ENCODE measurements at regions not wholly inside any gene's neighbourhood (a gene's known extent, or its start where the extent isn't known, plus 50 kb on each side); places are given as distances from the start of the nearest gene placed in this dataset.
"Not testable (repeated sequence)": the region's sequence is repeated elsewhere in the genome, so short reads cannot be mapped to it uniquely, and the experiment has no call there.

DNA sequence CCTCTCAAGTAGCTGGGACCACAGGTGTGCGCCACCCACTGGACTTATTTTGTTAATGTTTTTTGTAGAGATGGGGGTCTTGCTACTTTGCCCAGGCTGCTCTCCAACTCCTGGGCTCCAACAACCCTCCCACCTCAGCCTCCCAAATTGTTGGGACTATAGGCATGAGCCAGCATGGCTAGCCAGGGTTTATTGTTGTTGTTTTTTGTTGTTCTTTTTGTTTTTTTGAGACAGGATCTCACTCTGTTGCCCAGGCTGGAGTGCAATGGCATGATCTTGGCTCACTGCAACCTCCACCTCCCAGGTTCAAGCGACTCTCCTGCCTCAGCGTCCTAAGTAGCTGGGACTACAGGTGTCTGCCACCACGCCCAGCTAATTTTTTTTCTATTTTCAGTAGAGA is 142.2 kb downstream of the CRLF3 start:
- POLR2A ChIA-PET; H3K36me3 ChIP-seq (ENCODE audit: insufficient read depth, low read length); CTCF ChIA-PET (ENCODE audit: unreplicated experiment); DNase-seq (ENCODE audit: low spot score); H3K4me3 ChIP-seq (ENCODE audit: low read depth, low read length, poor library complexity, severe bottlenecking); H3K4me1 ChIP-seq (ENCODE audit: insufficient read depth, low read length, poor library complexity, severe bottlenecking); H4K20me1 ChIP-seq (ENCODE audit: insufficient read depth, low read length); H3K27ac ChIP-seq (ENCODE audit: low read depth, low read length, poor library complexity, severe bottlenecking); BruUV-seq (replicated peaks); intact Hi-C loops (cut with micrococcal nuclease; ENCODE audit: unreplicated experiment); H3K4me2 ChIP-seq (ENCODE audit: low read length); H2AFZ ChIP-seq (ENCODE audit: low read length); H3K9me2 ChIP-seq (ENCODE audit: insufficient read depth, low read length); H3K9me3 ChIP-seq (ENCODE audit: low read length); H3K79me2 ChIP-seq (ENCODE audit: insufficient read depth, low read depth, low read length): not testable (repeated sequence)

DNA sequence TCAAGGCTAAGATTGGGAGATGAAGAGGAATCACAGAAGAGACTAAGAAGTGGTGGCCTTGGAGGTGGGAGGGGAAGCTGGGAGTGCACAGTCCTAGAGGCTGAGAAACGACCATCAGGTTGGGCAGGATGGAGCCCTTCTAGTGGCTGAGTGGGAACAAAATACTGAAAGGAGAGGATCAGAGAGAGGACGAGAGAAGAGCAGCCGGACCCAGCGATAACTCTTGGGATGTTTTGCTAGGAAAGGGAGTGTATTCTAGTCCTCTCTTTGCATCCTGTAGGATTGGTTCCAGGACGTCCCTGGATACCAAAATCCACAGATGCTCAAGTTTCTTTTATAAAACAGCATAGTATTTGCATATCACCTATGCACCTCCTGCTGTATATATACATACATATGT is 143.8 kb downstream of the CRLF3 start:
- H3K9me2 ChIP-seq (ENCODE audit: insufficient read depth, low read length); H3K79me2 ChIP-seq (ENCODE audit: insufficient read depth, low read depth, low read length); H3K36me3 ChIP-seq (ENCODE audit: insufficient read depth, low read length); H4K20me1 ChIP-seq (ENCODE audit: insufficient read depth, low read length); DNase-seq (ENCODE audit: low spot score); BruUV-seq (replicated peaks); H2AFZ ChIP-seq (ENCODE audit: low read length); H3K4me3 ChIP-seq (ENCODE audit: low read depth, low read length, poor library complexity, severe bottlenecking); intact Hi-C loops (cut with micrococcal nuclease; ENCODE audit: unreplicated experiment); H3K4me1 ChIP-seq (ENCODE audit: insufficient read depth, low read length, poor library complexity, severe bottlenecking); H3K4me2 ChIP-seq (ENCODE audit: low read length); CTCF ChIA-PET (ENCODE audit: unreplicated experiment); H3K27ac ChIP-seq (ENCODE audit: low read depth, low read length, poor library complexity, severe bottlenecking); H3K9me3 ChIP-seq (ENCODE audit: low read length): not testable (repeated sequence)
- POLR2A ChIA-PET: interaction anchor here (0.7 kb wide), 1 partner anchor 882 kb away, joined by 4 read pairs; no protein-coding TSS in a partner anchor

DNA sequence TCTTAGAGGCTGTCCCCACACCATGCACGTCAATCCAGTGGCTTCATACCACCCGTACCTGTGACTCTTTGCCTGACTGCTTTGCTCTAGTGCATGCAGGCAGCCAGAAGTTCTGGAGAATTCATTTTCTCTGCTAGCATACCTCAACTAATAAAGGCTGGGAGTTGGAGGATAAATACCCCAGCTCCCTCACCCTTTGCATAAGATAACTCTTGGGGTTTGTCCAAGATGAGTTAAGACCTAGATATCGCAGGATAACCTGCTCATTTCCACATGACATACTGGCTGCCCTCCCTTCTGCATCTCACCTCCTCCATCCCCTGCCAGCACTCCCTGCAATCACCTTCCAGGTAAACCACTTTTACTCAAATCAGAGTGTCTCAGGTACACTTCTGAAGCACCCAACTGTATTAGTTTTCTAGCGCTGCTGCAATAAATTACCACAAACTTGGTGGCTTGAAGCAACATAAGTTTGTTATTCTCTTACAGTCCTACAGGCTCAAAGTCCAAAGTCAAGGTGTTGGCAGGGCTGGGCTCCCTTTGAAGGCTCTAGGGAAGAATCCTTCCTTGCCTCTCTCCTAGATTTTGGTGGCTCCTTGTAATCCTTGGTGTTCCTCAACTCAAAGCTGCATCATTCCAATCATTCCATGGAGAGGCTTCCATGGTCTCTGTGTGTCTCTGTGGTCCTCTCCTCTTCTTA is 146.8 kb downstream of the CRLF3 start:
- H2AFZ ChIP-seq (ENCODE audit: low read length): no peak overlapping the region
- ChIA-PET CTCF (ENCODE audit: unreplicated experiment) (no interaction called here), POLR2A (no interaction called here)
- TF ChIP-seq, protein P1, sequence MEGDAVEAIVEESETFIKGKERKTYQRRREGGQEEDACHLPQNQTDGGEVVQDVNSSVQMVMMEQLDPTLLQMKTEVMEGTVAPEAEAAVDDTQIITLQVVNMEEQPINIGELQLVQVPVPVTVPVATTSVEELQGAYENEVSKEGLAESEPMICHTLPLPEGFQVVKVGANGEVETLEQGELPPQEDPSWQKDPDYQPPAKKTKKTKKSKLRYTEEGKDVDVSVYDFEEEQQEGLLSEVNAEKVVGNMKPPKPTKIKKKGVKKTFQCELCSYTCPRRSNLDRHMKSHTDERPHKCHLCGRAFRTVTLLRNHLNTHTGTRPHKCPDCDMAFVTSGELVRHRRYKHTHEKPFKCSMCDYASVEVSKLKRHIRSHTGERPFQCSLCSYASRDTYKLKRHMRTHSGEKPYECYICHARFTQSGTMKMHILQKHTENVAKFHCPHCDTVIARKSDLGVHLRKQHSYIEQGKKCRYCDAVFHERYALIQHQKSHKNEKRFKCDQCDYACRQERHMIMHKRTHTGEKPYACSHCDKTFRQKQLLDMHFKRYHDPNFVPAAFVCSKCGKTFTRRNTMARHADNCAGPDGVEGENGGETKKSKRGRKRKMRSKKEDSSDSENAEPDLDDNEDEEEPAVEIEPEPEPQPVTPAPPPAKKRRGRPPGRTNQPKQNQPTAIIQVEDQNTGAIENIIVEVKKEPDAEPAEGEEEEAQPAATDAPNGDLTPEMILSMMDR (conservative IDR thresholded peaks at IDR 0.05; ENCODE audit: low read length): no peak
- TF ChIP-seq EZH2phosphoT487 (IDR thresholded peaks at IDR 0.05; ENCODE audit: borderline replicate concordance, low read depth, low read length): no peak
- no peaks in the 10 kb centered on the region for H3K4me1 ChIP-seq (ENCODE audit: insufficient read depth, low read length, poor library complexity, severe bottlenecking)
- no peaks in the 10 kb centered on the region for H3K79me2 ChIP-seq (ENCODE audit: insufficient read depth, low read depth, low read length)
- BruUV-seq (replicated peaks): no TSS peak
- H3K36me3 ChIP-seq (ENCODE audit: insufficient read depth, low read length): no peaks in the 10 kb centered on the region; the same call in 1 of the 2 replicates
- no peak overlapping the region for H3K4me3 ChIP-seq (ENCODE audit: low read depth, low read length, poor library complexity, severe bottlenecking)
- H3K9me2 ChIP-seq (ENCODE audit: insufficient read depth, low read length): no peaks in the 10 kb centered on the region
- H3K27ac ChIP-seq (ENCODE audit: low read depth, low read length, poor library complexity, severe bottlenecking): no peak overlapping the region
- H3K9me3 ChIP-seq (ENCODE audit: low read length): no peaks in the 10 kb centered on the region
- DNase-seq (ENCODE audit: low spot score): no peak
- no peaks in the 10 kb centered on the region for H4K20me1 ChIP-seq (ENCODE audit: insufficient read depth, low read length)
- H3K4me2 ChIP-seq (ENCODE audit: low read length): no peak overlapping the region
- intact Hi-C loops (cut with micrococcal nuclease; ENCODE audit: unreplicated experiment): no loop called here

DNA sequence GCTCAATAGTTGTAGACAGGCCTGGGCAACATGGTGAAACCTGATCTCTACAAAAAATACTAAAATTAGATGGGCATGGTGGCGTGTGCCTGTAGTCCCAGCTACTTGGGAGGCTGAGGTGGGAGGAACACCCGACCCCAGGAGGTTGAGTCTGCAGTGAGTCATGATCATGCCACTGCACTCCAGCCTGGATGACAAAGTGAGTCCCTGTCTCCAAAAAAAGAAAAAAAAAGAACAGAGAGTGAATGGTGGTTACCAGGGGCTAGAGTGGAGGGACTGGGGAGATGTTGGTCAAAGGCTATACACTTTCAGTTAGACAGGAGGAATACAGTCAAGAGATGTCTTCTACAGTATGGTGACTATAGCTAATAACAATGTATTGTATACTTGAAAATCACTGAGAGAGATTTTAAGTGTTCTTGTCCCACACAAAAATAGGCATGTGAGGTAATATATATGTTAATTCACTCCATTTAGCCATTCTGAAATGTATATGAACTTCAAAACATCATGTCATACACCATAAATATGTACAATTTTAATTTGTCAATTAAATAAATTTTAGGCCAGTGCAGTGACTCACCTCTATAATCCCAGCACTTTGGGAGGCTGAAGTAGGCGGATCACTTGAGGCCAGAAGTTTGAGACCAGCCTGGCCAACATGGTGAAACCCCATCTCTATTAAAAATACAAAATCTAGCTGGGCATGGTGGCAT is 148.6 kb downstream of the CRLF3 start:
- H3K36me3 ChIP-seq (ENCODE audit: insufficient read depth, low read length); BruUV-seq (replicated peaks); POLR2A ChIA-PET; intact Hi-C loops (cut with micrococcal nuclease; ENCODE audit: unreplicated experiment); H4K20me1 ChIP-seq (ENCODE audit: insufficient read depth, low read length); H3K27ac ChIP-seq (ENCODE audit: low read depth, low read length, poor library complexity, severe bottlenecking); H3K4me1 ChIP-seq (ENCODE audit: insufficient read depth, low read length, poor library complexity, severe bottlenecking); H3K9me3 ChIP-seq (ENCODE audit: low read length); CTCF ChIA-PET (ENCODE audit: unreplicated experiment); DNase-seq (ENCODE audit: low spot score); H3K79me2 ChIP-seq (ENCODE audit: insufficient read depth, low read depth, low read length); H3K4me3 ChIP-seq (ENCODE audit: low read depth, low read length, poor library complexity, severe bottlenecking); H3K9me2 ChIP-seq (ENCODE audit: insufficient read depth, low read length); H3K4me2 ChIP-seq (ENCODE audit: low read length); H2AFZ ChIP-seq (ENCODE audit: low read length): not testable (repeated sequence)

DNA sequence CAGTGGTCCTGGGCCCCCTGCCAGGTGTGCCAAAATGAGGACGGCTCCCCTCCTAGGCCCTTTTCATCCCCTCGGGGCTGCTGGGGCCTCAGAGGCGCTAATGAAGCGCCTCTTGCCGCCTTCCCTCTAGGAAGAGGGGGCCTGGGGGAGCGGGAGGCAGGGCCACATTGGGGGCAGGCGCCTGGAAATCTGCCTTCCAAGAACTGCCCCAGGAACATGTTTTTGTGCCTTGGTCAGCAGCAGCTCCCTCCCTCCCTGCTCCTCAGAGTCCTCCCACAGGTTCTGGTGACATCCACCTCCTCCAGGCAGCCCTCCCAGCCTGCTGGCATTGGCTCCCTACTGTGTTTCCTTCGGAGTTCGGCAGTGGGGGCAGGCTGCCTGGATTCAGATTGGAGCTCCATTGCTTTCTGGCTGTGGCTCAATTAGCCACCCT is 155.3 kb downstream of the CRLF3 start:
- H3K4me2 ChIP-seq (ENCODE audit: low read length); H3K4me3 ChIP-seq (ENCODE audit: low read depth, low read length, poor library complexity, severe bottlenecking); H3K9me3 ChIP-seq (ENCODE audit: low read length); BruUV-seq (replicated peaks); H4K20me1 ChIP-seq (ENCODE audit: insufficient read depth, low read length); POLR2A ChIA-PET; DNase-seq (ENCODE audit: low spot score); H3K27ac ChIP-seq (ENCODE audit: low read depth, low read length, poor library complexity, severe bottlenecking); H3K9me2 ChIP-seq (ENCODE audit: insufficient read depth, low read length); H3K36me3 ChIP-seq (ENCODE audit: insufficient read depth, low read length); H3K79me2 ChIP-seq (ENCODE audit: insufficient read depth, low read depth, low read length); CTCF ChIA-PET (ENCODE audit: unreplicated experiment); intact Hi-C loops (cut with micrococcal nuclease; ENCODE audit: unreplicated experiment); H2AFZ ChIP-seq (ENCODE audit: low read length); H3K4me1 ChIP-seq (ENCODE audit: insufficient read depth, low read length, poor library complexity, severe bottlenecking): not testable (repeated sequence)
